ENCODE measurements at regions not wholly inside any gene's neighbourhood (a gene's known extent, or its start where the extent isn't known, plus 50 kb on each side); places are given as distances from the start of the nearest gene placed in this dataset.

DNA sequence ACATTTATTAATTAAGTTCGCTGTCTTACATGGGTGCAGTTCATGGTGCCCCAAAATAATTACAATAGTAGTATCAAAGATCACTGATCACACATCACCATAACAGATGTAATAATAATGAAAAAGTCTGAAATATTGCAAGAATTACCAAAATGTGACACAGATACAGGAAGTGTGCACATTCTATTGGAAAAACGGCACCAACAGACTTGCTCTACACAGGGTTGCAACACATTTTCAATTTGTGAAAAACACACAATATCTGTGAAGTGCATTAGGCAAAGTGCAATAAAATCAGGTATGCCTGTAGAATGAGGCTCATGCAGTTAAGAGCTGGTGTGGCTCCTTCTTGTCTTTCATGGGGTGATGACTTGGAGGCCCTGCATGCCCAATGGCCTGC lies 265.8 kb downstream of the RPLP1 start:
- H3K79me2 ChIP-seq (ENCODE audit: low read length), result no peaks in the 10 kb centered on the region
- no peaks in the 10 kb centered on the region for H3K9me3 ChIP-seq (replicated peaks; ENCODE audit: insufficient read depth, low read length)
- no peak overlapping the region for H3K27ac ChIP-seq (ENCODE audit: low read length)
- H3K27me3 ChIP-seq (replicated peaks; ENCODE audit: insufficient read depth, low read length), result peaks cover 32% of the 10 kb centered on the region
- peaks cover 29% of the 10 kb centered on the region for H3F3A ChIP-seq (ENCODE audit: insufficient read depth, low read length)
- no peak overlapping the region for H3K4me3 ChIP-seq (ENCODE audit: low read length)
- no peak for DNase-seq
- no peak for TF ChIP-seq EZH2 (optimal IDR thresholded peaks at IDR 0.05; ENCODE audit: low read depth, low read length)
- TF ChIP-seq, protein P1, sequence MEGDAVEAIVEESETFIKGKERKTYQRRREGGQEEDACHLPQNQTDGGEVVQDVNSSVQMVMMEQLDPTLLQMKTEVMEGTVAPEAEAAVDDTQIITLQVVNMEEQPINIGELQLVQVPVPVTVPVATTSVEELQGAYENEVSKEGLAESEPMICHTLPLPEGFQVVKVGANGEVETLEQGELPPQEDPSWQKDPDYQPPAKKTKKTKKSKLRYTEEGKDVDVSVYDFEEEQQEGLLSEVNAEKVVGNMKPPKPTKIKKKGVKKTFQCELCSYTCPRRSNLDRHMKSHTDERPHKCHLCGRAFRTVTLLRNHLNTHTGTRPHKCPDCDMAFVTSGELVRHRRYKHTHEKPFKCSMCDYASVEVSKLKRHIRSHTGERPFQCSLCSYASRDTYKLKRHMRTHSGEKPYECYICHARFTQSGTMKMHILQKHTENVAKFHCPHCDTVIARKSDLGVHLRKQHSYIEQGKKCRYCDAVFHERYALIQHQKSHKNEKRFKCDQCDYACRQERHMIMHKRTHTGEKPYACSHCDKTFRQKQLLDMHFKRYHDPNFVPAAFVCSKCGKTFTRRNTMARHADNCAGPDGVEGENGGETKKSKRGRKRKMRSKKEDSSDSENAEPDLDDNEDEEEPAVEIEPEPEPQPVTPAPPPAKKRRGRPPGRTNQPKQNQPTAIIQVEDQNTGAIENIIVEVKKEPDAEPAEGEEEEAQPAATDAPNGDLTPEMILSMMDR (IDR thresholded peaks at IDR 0.05; ENCODE audit: low read length), result no peak
- no peaks in the 10 kb centered on the region for H4K20me1 ChIP-seq (ENCODE audit: insufficient read depth, low read length)
- H2AFZ ChIP-seq (ENCODE audit: low read length), result no peak overlapping the region
- no peak overlapping the region for H3K9ac ChIP-seq (ENCODE audit: low read length)
- H3K4me2 ChIP-seq (ENCODE audit: low read depth, low read length), result no peak overlapping the region
- H3K4me1 ChIP-seq (ENCODE audit: low read length), result peaks cover 36% of the 10 kb centered on the region
- H3K36me3 ChIP-seq (replicated peaks; ENCODE audit: insufficient read depth, low read length), result no peaks in the 10 kb centered on the region
- H3K9me2 ChIP-seq (replicated peaks; ENCODE audit: insufficient read depth, low read length), result no peaks in the 10 kb centered on the region

DNA sequence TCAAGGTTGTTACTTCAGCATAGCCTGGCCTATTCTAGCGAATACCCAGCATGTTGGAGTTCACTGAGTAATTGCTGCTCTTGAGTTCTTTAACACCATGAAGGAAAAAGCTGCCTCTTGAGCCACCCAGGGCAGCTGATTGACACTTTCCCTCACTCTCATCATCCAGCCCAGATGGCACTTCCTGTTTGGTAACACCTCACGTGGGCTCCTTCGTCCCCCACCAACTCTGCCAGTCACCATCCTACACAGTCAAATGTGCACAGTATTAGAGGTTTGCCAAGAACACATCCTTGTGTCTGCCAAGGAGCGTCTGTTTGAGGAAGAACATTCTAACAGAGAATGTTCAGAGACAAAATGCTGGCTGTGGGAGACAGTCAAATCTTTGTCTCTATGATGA lies 266.3 kb downstream of the RPLP1 start:
- Histone ChIP-seq H3F3A (ENCODE audit: insufficient read depth, low read length) (peaks cover 24% of the 10 kb centered on the region), H3K9me2 (replicated peaks; ENCODE audit: insufficient read depth, low read length) (no peaks in the 10 kb centered on the region), H3K4me2 (ENCODE audit: low read depth, low read length) (no peak overlapping the region), H2AFZ (ENCODE audit: low read length) (no peak overlapping the region), H3K9me3 (replicated peaks; ENCODE audit: insufficient read depth, low read length) (no peaks in the 10 kb centered on the region), H3K79me2 (ENCODE audit: low read length) (no peaks in the 10 kb centered on the region), H3K4me3 (ENCODE audit: low read length) (no peak overlapping the region), H3K36me3 (replicated peaks; ENCODE audit: insufficient read depth, low read length) (no peaks in the 10 kb centered on the region), H3K27me3 (replicated peaks; ENCODE audit: insufficient read depth, low read length) (peaks cover 35% of the 10 kb centered on the region), H3K4me1 (ENCODE audit: low read length) (peaks cover 31% of the 10 kb centered on the region), H3K9ac (ENCODE audit: low read length) (no peak overlapping the region), H3K27ac (ENCODE audit: low read length) (no peak overlapping the region), H4K20me1 (ENCODE audit: insufficient read depth, low read length) (no peaks in the 10 kb centered on the region)
- TF ChIP-seq EZH2phosphoT487 (IDR thresholded peaks at IDR 0.05; ENCODE audit: low read length) (no peak), EZH2 (optimal IDR thresholded peaks at IDR 0.05; ENCODE audit: low read depth, low read length) (no peak)
- TF ChIP-seq, protein P1 (IDR thresholded peaks at IDR 0.05; ENCODE audit: low read length), result no peak
- peak; percentile 36 for DNase-seq

DNA sequence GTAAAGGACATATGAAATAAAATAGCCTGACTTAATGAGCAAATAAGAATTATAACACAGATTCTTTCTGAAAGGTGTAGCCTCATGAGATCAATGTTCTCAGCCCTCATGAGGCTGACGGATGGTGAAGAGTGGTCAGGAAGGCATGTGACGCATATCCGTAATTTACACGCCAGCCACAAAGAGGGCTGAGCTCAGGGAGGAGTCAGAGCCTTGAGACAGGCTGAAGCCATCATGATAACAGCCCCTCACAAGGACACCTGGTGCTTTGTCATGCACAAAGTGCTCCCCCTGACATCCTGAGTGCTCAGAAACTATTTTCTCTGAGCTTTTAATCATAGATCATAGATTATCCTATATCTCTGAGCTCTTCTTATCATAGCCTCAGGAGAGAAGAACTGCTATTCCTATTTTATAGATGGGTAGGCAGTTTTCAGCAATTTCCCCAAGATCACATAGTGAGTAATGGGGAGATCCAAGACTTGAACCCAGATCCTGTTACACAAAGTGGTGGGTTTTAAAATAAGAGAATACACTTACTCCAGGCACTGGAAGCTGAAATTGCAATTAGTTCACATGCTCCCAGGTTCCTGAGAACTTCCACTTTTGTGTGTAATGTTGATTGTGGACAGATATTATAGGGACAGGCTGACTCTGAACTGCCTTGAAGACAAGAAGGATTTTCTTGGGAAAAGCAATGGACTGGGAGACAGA lies 267.1 kb downstream of the RPLP1 start:
- Histone ChIP-seq H3K36me3 (replicated peaks; ENCODE audit: insufficient read depth, low read length) (no peaks in the 10 kb centered on the region), H2AFZ (ENCODE audit: low read length) (no peak overlapping the region), H3K4me1 (ENCODE audit: low read length) (peaks cover 26% of the 10 kb centered on the region), H3K9me2 (replicated peaks; ENCODE audit: insufficient read depth, low read length) (no peaks in the 10 kb centered on the region), H3F3A (ENCODE audit: insufficient read depth, low read length) (peaks cover 17% of the 10 kb centered on the region), H3K27ac (ENCODE audit: low read length) (no peak overlapping the region), H4K20me1 (ENCODE audit: insufficient read depth, low read length) (no peaks in the 10 kb centered on the region), H3K4me2 (ENCODE audit: low read depth, low read length) (no peak overlapping the region), H3K79me2 (ENCODE audit: low read length) (no peaks in the 10 kb centered on the region), H3K27me3 (replicated peaks; ENCODE audit: insufficient read depth, low read length) (peaks cover 42% of the 10 kb centered on the region), H3K4me3 (ENCODE audit: low read length) (no peak overlapping the region), H3K9ac (ENCODE audit: low read length) (no peak overlapping the region), H3K9me3 (replicated peaks; ENCODE audit: insufficient read depth, low read length) (no peaks in the 10 kb centered on the region)
- no peak for DNase-seq
- no peak for TF ChIP-seq EZH2 (optimal IDR thresholded peaks at IDR 0.05; ENCODE audit: low read depth, low read length)
- TF ChIP-seq, protein P1 (IDR thresholded peaks at IDR 0.05; ENCODE audit: low read length), result no peak
- TF ChIP-seq EZH2phosphoT487 (IDR thresholded peaks at IDR 0.05; ENCODE audit: low read length), result no peak

Data from MM.1S (cell line).